ENCODE measurements at regions not wholly inside any gene's neighbourhood (a gene's known extent, or its start where the extent isn't known, plus 50 kb on each side); places are given as distances from the start of the nearest gene placed in this dataset.
A peak's percentile ranks its signal among the peaks of the same experiment; 100 is the strongest.
"Not testable (repeated sequence)": the region's sequence is repeated elsewhere in the genome, so short reads cannot be mapped to it uniquely, and the experiment has no call there.

GRCh38 chr13:48583859-48584311 is 51.0 kb upstream of the RCBTB2 start:
- no peak for DNase-seq
- intact Hi-C loops (cut with DNase I), result loop anchor here (5.0 to 10.0 kb wide), 3 partner anchors 47 to 457 kb away; partner anchors contain the start of gene ITM2B

GRCh38 chr13:48585456-48585840 is 52.6 kb upstream of the RCBTB2 start:
- DNase-seq, result peak in 6 of 10 donors; percentile 19 to 55 (median 28)
- intact Hi-C loops (cut with DNase I), result loop anchor here (10.0 kb wide), 1 partner anchor 351 kb away; the partner anchor contains the start of gene ITM2B

- peak in 5 of 10 donors; percentile 29 to 82 (median 63) for DNase-seq
- intact Hi-C loops (cut with DNase I), result loop anchor here (10.0 kb wide), 1 partner anchor 352 kb away; the partner anchor contains the start of gene ITM2B
Observed at GRCh38 chr13:48586591-48587103, 53.8 kb upstream of the RCBTB2 start.

- intact Hi-C loops (cut with DNase I), result loop anchor here (10.0 kb wide), 1 partner anchor 353 kb away; the partner anchor contains the start of gene ITM2B
- no peak for DNase-seq
Observed at GRCh38 chr13:48588120-48588519, 55.2 kb upstream of the RCBTB2 start.

GRCh38 chr13:48590141-48590901 is 57.4 kb upstream of the RCBTB2 start:
- no peak for DNase-seq
- intact Hi-C loops (cut with DNase I), result loop anchor here (10.0 kb wide), 1 partner anchor 844 kb away; no protein-coding TSS in a partner anchor

- intact Hi-C loops (cut with DNase I), result loop anchor here (10.0 kb wide), 1 partner anchor 844 kb away; no protein-coding TSS in a partner anchor
- not testable (repeated sequence) for DNase-seq
Observed at GRCh38 chr13:48591124-48591872, 58.4 kb upstream of the RCBTB2 start.

- intact Hi-C loops (cut with DNase I), result loop anchor here (10.0 kb wide), 1 partner anchor 843 kb away; no protein-coding TSS in a partner anchor
Observed at GRCh38 chr13:48591889-48592687, 59.2 kb upstream of the RCBTB2 start.

GRCh38 chr13:48592688-48593049 is 59.8 kb upstream of the RCBTB2 start:
- no peak for DNase-seq
- intact Hi-C loops (cut with DNase I), result loop anchor here (10.0 kb wide), 1 partner anchor 842 kb away; no protein-coding TSS in a partner anchor

More at GRCh38 chr13:48591889-48592687, 59.2 kb upstream of the RCBTB2 start:
- no peak for DNase-seq

- no peak for DNase-seq
- intact Hi-C loops (cut with DNase I), result loop anchor here (10.0 kb wide), 1 partner anchor 841 kb away; no protein-coding TSS in a partner anchor
Observed at GRCh38 chr13:48593536-48593935, 60.2 kb upstream of the CYSLTR2 start.

- no peak for DNase-seq
- intact Hi-C loops (cut with DNase I), result loop anchor here (2.0 to 10.0 kb wide), 2 partner anchors 687 to 841 kb away; no protein-coding TSS in a partner anchor
Observed at GRCh38 chr13:48594096-48594815, 59.5 kb upstream of the CYSLTR2 start.

- intact Hi-C loops (cut with DNase I), result loop anchor here (1.0 to 10.0 kb wide), 3 partner anchors 174 to 839 kb away; no protein-coding TSS in a partner anchor
- DNase-seq, result peak in 6 of 10 donors; percentile 37 to 89 (median 44)
Observed at GRCh38 chr13:48595431-48596429, 58.0 kb upstream of the CYSLTR2 start.

GRCh38 chr13:48600374-48601364 is 53.1 kb upstream of the CYSLTR2 start:
- intact Hi-C loops (cut with DNase I), result no loop called here
- DNase-seq, result no peak

GRCh38 chr13:48602296-48603016 is 51.3 kb upstream of the CYSLTR2 start:
- peak in 1 of 10 donors; percentile 51 for DNase-seq
- intact Hi-C loops (cut with DNase I), result no loop called here

GRCh38 chr13:48603375-48603774 is 50.4 kb upstream of the CYSLTR2 start:
- no peak for DNase-seq
- intact Hi-C loops (cut with DNase I), result no loop called here

All from posterior cingulate gyrus (tissue), 11 donors.